HEK293 (cell line): ENCODE measurements at regions not wholly inside any gene's neighbourhood (a gene's known extent, or its start where the extent isn't known, plus 50 kb on each side); places are given as distances from the start of the nearest gene placed in this dataset.

ENCODE experiments used
- CTCF ChIA-PET: fragments of 350-600 bp; formaldehyde crosslinking; extraction: SDS; loops from one replicate; lab custom pipeline; 2021; ENCODE audit warnings: antibody characterized with exemption; lab: Yijun Ruan, JAX
- POLR2A ChIA-PET: fragments of 300-600 bp; formaldehyde crosslinking; extraction: SDS; loops from one replicate; lab custom pipeline; 2020; ENCODE audit warnings: antibody characterized with exemption, inconsistent platforms; lab: Yijun Ruan, JAX
- H3K27ac ChIP-seq: fragments of 200-500 bp; sonication (Bioruptor generic); 2 replicates; pipeline ENCODE4 v1.5.1; 2014; ENCODE audit warnings: low read depth, low read length, control low read depth, inconsistent platforms; ENCODE audit errors: extremely low read depth
- H3K36me3 ChIP-seq, 2 experiments: fragments of 200-500 bp in 1 of 2; sonication (Bioruptor generic) in 1 of 2; 1 replicate in 1 of 2; 2 replicates in 1 of 2; pipeline ENCODE4 v1.5.1; 2014 to 2017; ENCODE audit warnings: inconsistent platforms in 2 of 2, low read length in 2 of 2; ENCODE audit not compliant: control insufficient read depth in 2 of 2, insufficient read depth in 1 of 2
- H3K4me1 ChIP-seq: fragments of 200-500 bp; sonication (Bioruptor generic); 2 replicates; pipeline ENCODE4 v1.5.1; 2014; ENCODE audit warnings: mild to moderate bottlenecking, low read length, inconsistent platforms; ENCODE audit not compliant: control insufficient read depth, insufficient read depth
- H3K4me3 ChIP-seq: 2 replicates; pipeline ENCODE4 v1.5.1; 2011; ENCODE audit warnings: low read depth, mild to moderate bottlenecking, control low read depth, low read length, moderate library complexity
- H3K9me3 ChIP-seq: fragments of 200-500 bp; sonication (Bioruptor generic); 2 replicates; pipeline ENCODE4 v1.5.1; 2014; ENCODE audit warnings: low read depth, low read length, inconsistent platforms; ENCODE audit not compliant: control insufficient read depth, insufficient read depth
- GLIS2 ChIP-seq: fragments of 450-650 bp; formaldehyde crosslinking; IDR thresholded peaks from 2 replicates; pipeline ENCODE4 v1.5.1; 2016; ENCODE audit warnings: missing biosample characterization, missing genetic modification characterization
- HIC1 ChIP-seq: fragments of 450-650 bp; formaldehyde crosslinking; IDR thresholded peaks from 2 replicates; pipeline ENCODE4 v1.5.1; 2016; ENCODE audit warnings: missing biosample characterization, missing genetic modification characterization
- KLF10 ChIP-seq: fragments of 450-650 bp; IDR thresholded peaks from 2 replicates; pipeline ENCODE4 v1.5.1; 2018; ENCODE audit warnings: missing biosample characterization, mild to moderate bottlenecking, missing genetic modification characterization
- PRDM6 ChIP-seq: fragments of 450-650 bp; formaldehyde crosslinking; IDR thresholded peaks from 2 replicates; pipeline ENCODE4 v1.5.1; 2017; ENCODE audit warnings: missing biosample characterization, missing genetic modification characterization
- SCRT1 ChIP-seq: fragments of 450-650 bp; formaldehyde crosslinking; IDR thresholded peaks from 2 replicates; pipeline ENCODE4 v1.5.1; 2016; ENCODE audit warnings: missing biosample characterization, missing genetic modification characterization, borderline replicate concordance
- ZBTB1 ChIP-seq: fragments of 450-650 bp; formaldehyde crosslinking; IDR thresholded peaks from 2 replicates; pipeline ENCODE4 v1.5.1; 2016; ENCODE audit warnings: missing biosample characterization, missing genetic modification characterization
- ZNF10 ChIP-seq: fragments of 450-650 bp; formaldehyde crosslinking; IDR thresholded peaks from 2 replicates; pipeline ENCODE4 v1.5.1; 2017; ENCODE audit warnings: missing biosample characterization, missing genetic modification characterization
- ZNF121 ChIP-seq: fragments of 450-650 bp; formaldehyde crosslinking; IDR thresholded peaks from 2 replicates; pipeline ENCODE4 v1.5.1; 2016; ENCODE audit warnings: missing biosample characterization, missing genetic modification characterization
- ZNF202 ChIP-seq: fragments of 450-650 bp; formaldehyde crosslinking; IDR thresholded peaks from 2 replicates; pipeline ENCODE4 v1.5.1; 2016; ENCODE audit warnings: missing biosample characterization, missing genetic modification characterization, borderline replicate concordance
- ZNF214 ChIP-seq: fragments of 450-650 bp; formaldehyde crosslinking; IDR thresholded peaks from 2 replicates; pipeline ENCODE4 v1.5.1; 2017; ENCODE audit warnings: missing biosample characterization, mild to moderate bottlenecking, missing genetic modification characterization, borderline replicate concordance
- ZNF223 ChIP-seq: fragments of 450-650 bp; formaldehyde crosslinking; IDR thresholded peaks from 2 replicates; pipeline ENCODE4 v1.5.1; 2016; ENCODE audit warnings: missing biosample characterization, missing genetic modification characterization
- ZNF311 ChIP-seq: fragments of 450-650 bp; formaldehyde crosslinking; IDR thresholded peaks from 2 replicates; pipeline ENCODE4 v1.5.1; 2017; ENCODE audit warnings: missing biosample characterization, missing genetic modification characterization, borderline replicate concordance
- ZNF692 ChIP-seq: fragments of 450-650 bp; formaldehyde crosslinking; IDR thresholded peaks from 2 replicates; pipeline ENCODE4 v1.5.1; 2016; ENCODE audit warnings: missing biosample characterization, missing genetic modification characterization
- ZSCAN23 ChIP-seq: fragments of 450-650 bp; formaldehyde crosslinking; IDR thresholded peaks from 2 replicates; pipeline ENCODE4 v1.5.1; 2016; ENCODE audit warnings: missing biosample characterization, missing genetic modification characterization
- TF ChIP-seq, protein P1 (sequence below): fragments of 450-650 bp; formaldehyde crosslinking; IDR thresholded peaks from 2 replicates; pipeline ENCODE4 v1.5.1; 2016; ENCODE audit warnings: missing biosample characterization, missing genetic modification characterization, low read depth
- TF ChIP-seq, protein P2 (sequence below): fragments of 450-650 bp; formaldehyde crosslinking; IDR thresholded peaks from 2 replicates; pipeline ENCODE4 v1.5.1; 2017; ENCODE audit warnings: missing biosample characterization, mild to moderate bottlenecking, missing genetic modification characterization, moderate library complexity

- ChIA-PET POLR2A (no interaction called here), CTCF (no interaction called here)
- TF ChIP-seq ZNF202 (tag by site-specific recombination) (no peak), PRDM6 (no peak), HIC1 (tag by site-specific recombination) (no peak), ZNF121 (no peak)
- H3K36me3 ChIP-seq, result no peaks in the 10 kb centered on the region
- no peak overlapping the region for H3K4me3 ChIP-seq
- no peaks in the 10 kb centered on the region for H3K9me3 ChIP-seq
- H3K27ac ChIP-seq, result no peak overlapping the region
- no peaks in the 10 kb centered on the region for H3K4me1 ChIP-seq
These were observed 103.3 kb upstream of the POT1 start for GRCh38 chr7:125032943-125033342.

DNA sequence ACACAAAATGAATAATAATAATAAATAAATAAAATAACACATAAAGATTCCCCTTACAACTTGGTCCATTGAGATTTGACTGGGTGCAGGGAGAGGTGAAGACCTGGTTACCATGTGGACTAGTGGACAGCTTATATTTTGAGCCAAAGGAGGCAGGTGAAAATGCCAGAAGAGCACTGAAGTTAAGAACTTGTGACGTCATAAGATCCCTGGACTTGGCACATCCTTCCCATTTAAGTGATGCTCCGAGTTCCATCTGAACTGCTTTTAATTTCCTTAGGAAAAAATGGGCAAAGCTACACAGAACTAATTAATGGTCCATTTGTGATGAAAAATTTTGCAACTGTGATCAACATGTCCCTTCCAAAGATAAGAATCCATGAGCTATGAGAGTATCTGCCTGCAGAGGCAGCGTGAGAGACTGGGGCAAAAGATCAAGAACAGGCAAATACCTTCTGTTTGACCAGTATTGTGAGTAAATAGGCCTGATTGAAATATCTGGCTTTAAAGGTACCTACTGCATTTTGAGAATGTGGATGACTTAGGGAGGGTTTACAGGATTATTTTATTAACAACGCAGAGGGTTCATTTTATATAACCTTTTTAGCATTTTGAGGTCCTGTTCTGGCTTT lies 101.2 kb upstream of the POT1 start:
- no peak overlapping the region for H3K4me3 ChIP-seq
- no peak overlapping the region for H3K27ac ChIP-seq
- H3K36me3 ChIP-seq, result no peaks in the 10 kb centered on the region
- ChIA-PET POLR2A (no interaction called here), CTCF (no interaction called here)
- TF ChIP-seq, protein P1, sequence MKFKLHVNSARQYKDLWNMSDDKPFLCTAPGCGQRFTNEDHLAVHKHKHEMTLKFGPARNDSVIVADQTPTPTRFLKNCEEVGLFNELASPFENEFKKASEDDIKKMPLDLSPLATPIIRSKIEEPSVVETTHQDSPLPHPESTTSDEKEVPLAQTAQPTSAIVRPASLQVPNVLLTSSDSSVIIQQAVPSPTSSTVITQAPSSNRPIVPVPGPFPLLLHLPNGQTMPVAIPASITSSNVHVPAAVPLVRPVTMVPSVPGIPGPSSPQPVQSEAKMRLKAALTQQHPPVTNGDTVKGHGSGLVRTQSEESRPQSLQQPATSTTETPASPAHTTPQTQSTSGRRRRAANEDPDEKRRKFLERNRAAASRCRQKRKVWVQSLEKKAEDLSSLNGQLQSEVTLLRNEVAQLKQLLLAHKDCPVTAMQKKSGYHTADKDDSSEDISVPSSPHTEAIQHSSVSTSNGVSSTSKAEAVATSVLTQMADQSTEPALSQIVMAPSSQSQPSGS, result 0 out of 2 replicates have a peak, but pooled peaks have one; percentile 4
- TF ChIP-seq HIC1 (tag by site-specific recombination) (no peak), KLF10 (tag by site-specific recombination) (no peak), ZSCAN23 (tag by site-specific recombination) (no peak)
- H3K4me1 ChIP-seq, result no peaks in the 10 kb centered on the region
- H3K9me3 ChIP-seq, result no peaks in the 10 kb centered on the region

DNA sequence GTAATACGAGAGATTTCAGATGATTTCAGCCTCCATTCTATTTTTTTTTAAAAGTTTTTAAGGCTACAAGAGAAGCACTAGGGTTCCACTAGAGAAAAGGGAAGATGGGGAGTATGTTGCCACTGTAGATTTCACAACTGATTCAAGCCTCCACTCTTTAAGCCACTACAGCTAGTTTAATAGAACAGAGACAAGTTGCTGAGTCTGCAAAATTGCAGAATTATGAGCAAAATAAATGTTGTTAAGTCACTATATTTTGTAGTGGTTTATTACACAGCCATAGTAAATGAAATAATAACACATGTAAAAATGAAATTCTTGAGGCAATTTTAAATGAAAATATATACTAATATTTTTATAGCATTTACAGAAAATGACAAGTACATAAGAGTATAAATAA lies 96.0 kb upstream of the POT1 start:
- CTCF ChIA-PET, result interaction anchor here (0.6 kb wide), 1 partner anchor 527 kb away, joined by 3 read pairs; no protein-coding TSS in a partner anchor
- H3K36me3 ChIP-seq, result no peaks in the 10 kb centered on the region
- TF ChIP-seq ZNF223 (tag by site-specific recombination), result no peak
- TF ChIP-seq, all 188 proteins: peak for 0
- Histone ChIP-seq H3K4me1 (no peaks in the 10 kb centered on the region), H3K4me3 (no peak overlapping the region), H3K27ac (no peak overlapping the region), H3K9me3 (no peaks in the 10 kb centered on the region)
- POLR2A ChIA-PET, result no interaction called here

DNA sequence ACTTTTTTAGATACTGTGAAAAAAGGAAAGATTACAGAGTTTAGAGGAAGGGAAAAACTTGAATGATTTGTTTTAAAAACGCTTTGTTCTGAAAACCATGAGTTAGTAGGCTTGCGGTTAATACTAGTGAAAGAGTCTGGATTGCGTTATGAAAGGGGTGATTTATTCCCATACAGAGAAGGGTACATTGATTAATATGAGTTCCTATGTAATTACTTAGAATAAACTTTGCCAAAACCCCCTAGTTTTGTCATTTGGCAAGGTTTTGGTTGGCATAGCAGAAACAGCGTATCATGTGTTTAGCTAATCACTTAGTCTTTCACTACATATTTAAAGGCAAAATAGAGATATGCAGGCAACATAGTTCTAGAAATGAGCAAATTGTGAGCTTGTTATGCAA lies 91.2 kb upstream of the POT1 start:
- CTCF ChIA-PET, result no interaction called here
- TF ChIP-seq ZNF214 (tag by site-specific recombination) (no peak), ZNF311 (no peak), ZNF10 (no peak), GLIS2 (tag by site-specific recombination) (no peak), ZBTB1 (tag by site-specific recombination) (no peak), SCRT1 (no peak), ZNF692 (tag by site-specific recombination) (no peak)
- TF ChIP-seq, protein P2, sequence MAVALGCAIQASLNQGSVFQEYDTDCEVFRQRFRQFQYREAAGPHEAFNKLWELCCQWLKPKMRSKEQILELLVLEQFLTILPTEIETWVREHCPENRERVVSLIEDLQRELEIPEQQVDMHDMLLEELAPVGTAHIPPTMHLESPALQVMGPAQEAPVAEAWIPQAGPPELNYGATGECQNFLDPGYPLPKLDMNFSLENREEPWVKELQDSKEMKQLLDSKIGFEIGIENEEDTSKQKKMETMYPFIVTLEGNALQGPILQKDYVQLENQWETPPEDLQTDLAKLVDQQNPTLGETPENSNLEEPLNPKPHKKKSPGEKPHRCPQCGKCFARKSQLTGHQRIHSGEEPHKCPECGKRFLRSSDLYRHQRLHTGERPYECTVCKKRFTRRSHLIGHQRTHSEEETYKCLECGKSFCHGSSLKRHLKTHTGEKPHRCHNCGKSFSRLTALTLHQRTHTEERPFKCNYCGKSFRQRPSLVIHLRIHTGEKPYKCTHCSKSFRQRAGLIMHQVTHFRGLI, result no peak

More for the DNA sequence above, 91.2 kb upstream of the POT1 start:
- POLR2A ChIA-PET, result no interaction called here
- Histone ChIP-seq H3K27ac (no peak overlapping the region), H3K4me1 (no peaks in the 10 kb centered on the region), H3K9me3 (no peaks in the 10 kb centered on the region), H3K4me3 (no peak overlapping the region), H3K36me3 (no peaks in the 10 kb centered on the region)
